Renal cortical epithelial cell (primary cell): ENCODE measurements at regions not wholly inside any gene's neighbourhood (a gene's known extent, or its start where the extent isn't known, plus 50 kb on each side); places are given as distances from the start of the nearest gene placed in this dataset.
A peak's percentile ranks its signal among the peaks of the same experiment; 100 is the strongest.

Experiments
- DNase-seq: peaks from one replicate; pipeline ENCODE4 v3.0.0-alpha.2; 2011; ENCODE audit warnings: low read depth

- no peak for DNase-seq
Measured at GRCh38 chr9:20117482-20117881, 328.6 kb upstream of the SLC24A2 start.

GRCh38 chr9:20114974-20115373 lies 326.1 kb upstream of the SLC24A2 start:
- DNase-seq = no peak

- DNase-seq = no peak
Measured at GRCh38 chr9:20112205-20112783, 323.5 kb upstream of the SLC24A2 start.

- DNase-seq = no peak
Measured at GRCh38 chr9:20111173-20111843, 322.5 kb upstream of the SLC24A2 start.

GRCh38 chr9:20095430-20096092 lies 306.7 kb upstream of the SLC24A2 start:
- peak; percentile 41 for DNase-seq

DNA sequence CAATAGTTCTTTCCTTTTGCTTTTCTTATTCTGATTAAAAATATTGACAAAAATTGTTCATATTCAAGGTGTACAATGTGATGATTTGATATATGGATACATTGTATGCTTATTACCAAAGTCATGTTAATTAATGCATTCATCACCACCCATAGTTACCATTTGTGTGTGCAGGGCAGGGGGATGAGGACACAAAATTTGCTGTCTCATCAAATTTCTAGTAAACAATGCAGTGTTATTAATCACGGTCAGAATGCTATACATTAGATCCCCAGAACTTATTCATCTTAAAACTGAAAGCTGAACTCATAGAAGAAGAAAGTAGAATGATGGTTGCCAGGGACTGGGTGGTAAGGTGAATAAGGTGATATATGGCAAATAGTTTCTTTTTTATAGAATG lies 303.7 kb upstream of the SLC24A2 start:
- no peak for DNase-seq

- DNase-seq = no peak
Measured at GRCh38 chr9:20087481-20087880, 298.6 kb upstream of the SLC24A2 start.

- DNase-seq = no peak
Measured at GRCh38 chr9:20085842-20086241, 297.0 kb upstream of the SLC24A2 start.

DNA sequence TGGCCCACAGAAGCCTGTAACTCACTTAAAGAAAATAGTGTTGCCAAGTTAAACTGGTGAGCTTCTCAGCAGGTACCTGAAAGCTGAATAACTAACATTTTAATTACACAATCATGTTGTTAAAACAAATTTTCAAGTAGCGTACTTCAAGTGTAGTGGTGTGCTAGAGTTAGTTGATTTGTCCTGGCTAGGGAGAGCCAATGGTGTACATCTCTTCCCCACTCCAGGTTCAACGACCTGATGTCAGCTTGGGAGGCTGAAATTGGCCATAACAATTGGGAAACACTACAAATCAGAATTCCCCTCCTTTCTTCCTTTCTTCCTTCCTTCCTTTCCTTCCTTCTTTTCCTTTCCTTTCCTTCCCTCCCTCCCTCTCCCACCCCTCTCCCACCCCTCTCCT lies 295.3 kb upstream of the SLC24A2 start:
- DNase-seq = no peak

- DNase-seq = no peak
Measured at GRCh38 chr9:20083390-20083789, 294.6 kb upstream of the SLC24A2 start.

DNA sequence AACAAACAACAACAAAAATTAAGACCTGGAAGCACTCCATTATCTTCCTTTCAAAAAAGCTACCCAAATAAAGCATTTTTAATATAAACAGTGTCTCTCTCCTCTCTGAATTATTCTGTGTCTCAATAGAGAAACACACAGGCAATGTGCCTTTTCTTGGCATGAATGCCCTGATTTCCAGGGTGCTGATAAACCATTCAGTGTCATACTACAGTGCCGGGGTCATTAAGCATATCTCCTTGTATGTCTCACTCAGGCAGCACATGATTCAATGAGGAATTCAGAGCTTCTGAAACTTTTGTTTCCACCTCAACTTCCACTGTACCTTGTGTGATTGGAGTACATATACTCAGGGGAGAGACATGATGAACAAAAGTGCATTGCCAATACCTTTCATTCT lies 294.0 kb upstream of the SLC24A2 start:
- peak; percentile 21 for DNase-seq

GRCh38 chr9:20082406-20082805 lies 293.6 kb upstream of the SLC24A2 start:
- no peak for DNase-seq

GRCh38 chr9:20078246-20078645 lies 289.4 kb upstream of the SLC24A2 start:
- DNase-seq = no peak

- no peak for DNase-seq
Measured at GRCh38 chr9:20074291-20074690, 285.5 kb upstream of the SLC24A2 start.

- peak; percentile 22 for DNase-seq
Measured at GRCh38 chr9:20070336-20070735, 281.5 kb upstream of the SLC24A2 start.

GRCh38 chr9:20065796-20066700 lies 277.2 kb upstream of the SLC24A2 start:
- no peak for DNase-seq

DNA sequence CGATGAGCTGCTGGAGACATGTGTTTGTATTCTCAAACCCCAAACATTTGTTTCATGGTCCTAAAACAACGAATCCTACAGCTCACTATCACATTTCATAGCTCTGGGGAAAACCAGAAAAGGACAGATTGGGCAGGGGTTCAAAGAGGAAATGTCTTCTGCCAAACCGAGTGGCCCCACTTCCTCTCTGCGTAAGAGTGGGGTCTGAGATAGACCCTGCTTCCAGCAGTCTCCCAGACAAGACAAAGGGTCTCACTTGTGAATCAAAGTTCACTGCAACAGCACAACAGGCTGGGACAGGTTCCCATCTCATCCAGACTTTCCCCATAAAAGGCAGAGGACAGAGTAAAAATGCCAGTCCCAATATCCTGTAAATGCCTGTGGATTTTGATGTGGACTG lies 276.2 kb upstream of the SLC24A2 start:
- no peak for DNase-seq

- DNase-seq = no peak
Measured at GRCh38 chr9:20054734-20055133, 265.9 kb upstream of the SLC24A2 start.

DNA sequence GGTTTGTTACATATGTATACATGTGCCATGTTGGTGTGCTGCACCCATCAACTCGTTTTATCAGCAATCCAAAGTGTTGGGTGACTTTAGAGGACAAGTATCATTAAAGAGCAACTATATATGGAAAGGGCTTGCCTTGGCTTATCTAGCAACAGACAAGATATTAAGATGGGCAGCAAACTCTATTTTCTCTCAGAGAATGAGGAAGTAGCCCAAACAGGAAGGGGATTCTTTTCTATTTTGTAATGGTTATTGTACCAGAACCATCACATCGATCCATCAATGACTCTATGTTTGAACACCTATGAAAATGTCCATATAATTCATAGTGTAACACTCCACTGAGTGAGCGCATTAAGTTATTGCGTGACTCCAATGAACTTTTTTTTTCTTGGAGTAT lies 260.1 kb upstream of the SLC24A2 start:
- no peak for DNase-seq

GRCh38 chr9:20048437-20048836 lies 259.6 kb upstream of the SLC24A2 start:
- DNase-seq = no peak

DNA sequence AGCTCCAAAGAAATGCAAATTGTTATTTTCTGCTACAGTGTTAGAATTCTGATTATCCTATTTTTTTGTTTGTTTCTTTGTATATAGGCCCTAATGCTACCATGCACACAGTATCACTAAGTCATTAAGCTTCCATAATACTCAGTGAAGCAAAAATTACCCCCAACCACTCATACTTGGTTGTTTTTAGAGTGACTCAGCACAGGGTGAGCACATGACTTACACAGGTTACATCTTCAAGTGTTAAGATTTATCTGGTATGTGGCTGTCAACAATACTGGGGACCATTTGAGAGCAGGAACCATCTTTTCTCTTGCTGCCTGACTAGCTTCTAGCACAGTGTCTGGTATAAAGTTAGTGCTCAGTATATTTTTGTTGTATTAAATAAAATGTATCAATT lies 255.8 kb upstream of the SLC24A2 start:
- peak; percentile 84 for DNase-seq

GRCh38 chr9:20043461-20043860 lies 254.6 kb upstream of the SLC24A2 start:
- no peak for DNase-seq
